HL-60 (cell line): ENCODE measurements at regions not wholly inside any gene's neighbourhood (a gene's known extent, or its start where the extent isn't known, plus 50 kb on each side); places are given as distances from the start of the nearest gene placed in this dataset.

Source experiments
- GABPA ChIP-seq: IDR thresholded peaks from 2 replicates; pipeline ENCODE4 v1.6.1; 2012; ENCODE audit warnings: low read depth
- POLR2AphosphoS5 ChIP-seq: IDR thresholded peaks from 2 replicates; pipeline ENCODE4 v1.6.1; 2012; ENCODE audit warnings: low read depth
- SPI1 ChIP-seq: IDR thresholded peaks from 2 replicates; pipeline ENCODE4 v1.6.1; 2012; ENCODE audit warnings: low read depth, mild to moderate bottlenecking, borderline replicate concordance
- TF ChIP-seq, protein P1 (sequence below): IDR thresholded peaks from one replicate; pipeline ENCODE4 v1.5.1; 2011; ENCODE audit warnings: low read length, control low read depth, inconsistent platforms; ENCODE audit not compliant: insufficient read depth
- TF ChIP-seq, protein P2 (sequence below): IDR thresholded peaks from 2 replicates; pipeline ENCODE4 v1.6.1; 2012; ENCODE audit warnings: low read depth; ENCODE audit not compliant: insufficient replicate concordance

DNA sequence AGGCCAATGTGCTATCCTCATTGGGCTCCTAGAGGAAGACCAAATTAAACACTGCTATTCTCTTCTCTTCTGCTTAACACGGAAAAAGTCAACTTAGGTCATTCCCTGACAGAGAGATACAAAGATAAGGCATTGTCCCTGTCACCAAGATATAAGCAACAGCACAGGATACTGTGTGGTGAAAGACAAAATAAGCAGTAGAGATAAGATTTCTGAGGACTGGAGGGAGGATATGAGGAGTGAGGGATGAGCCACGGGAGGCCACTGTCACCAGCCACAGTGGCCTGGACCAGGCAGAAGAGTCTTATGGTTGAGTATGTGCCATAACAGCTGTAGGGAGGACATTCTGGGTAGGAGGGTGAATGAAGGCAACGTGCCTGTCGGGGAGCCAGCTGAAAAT is 54.4 kb upstream of the SLC14A2 start:
- TF ChIP-seq, protein P1, sequence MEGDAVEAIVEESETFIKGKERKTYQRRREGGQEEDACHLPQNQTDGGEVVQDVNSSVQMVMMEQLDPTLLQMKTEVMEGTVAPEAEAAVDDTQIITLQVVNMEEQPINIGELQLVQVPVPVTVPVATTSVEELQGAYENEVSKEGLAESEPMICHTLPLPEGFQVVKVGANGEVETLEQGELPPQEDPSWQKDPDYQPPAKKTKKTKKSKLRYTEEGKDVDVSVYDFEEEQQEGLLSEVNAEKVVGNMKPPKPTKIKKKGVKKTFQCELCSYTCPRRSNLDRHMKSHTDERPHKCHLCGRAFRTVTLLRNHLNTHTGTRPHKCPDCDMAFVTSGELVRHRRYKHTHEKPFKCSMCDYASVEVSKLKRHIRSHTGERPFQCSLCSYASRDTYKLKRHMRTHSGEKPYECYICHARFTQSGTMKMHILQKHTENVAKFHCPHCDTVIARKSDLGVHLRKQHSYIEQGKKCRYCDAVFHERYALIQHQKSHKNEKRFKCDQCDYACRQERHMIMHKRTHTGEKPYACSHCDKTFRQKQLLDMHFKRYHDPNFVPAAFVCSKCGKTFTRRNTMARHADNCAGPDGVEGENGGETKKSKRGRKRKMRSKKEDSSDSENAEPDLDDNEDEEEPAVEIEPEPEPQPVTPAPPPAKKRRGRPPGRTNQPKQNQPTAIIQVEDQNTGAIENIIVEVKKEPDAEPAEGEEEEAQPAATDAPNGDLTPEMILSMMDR, result no peak
- no peak for TF ChIP-seq POLR2AphosphoS5
- no peak for TF ChIP-seq GABPA
- TF ChIP-seq, protein P2, sequence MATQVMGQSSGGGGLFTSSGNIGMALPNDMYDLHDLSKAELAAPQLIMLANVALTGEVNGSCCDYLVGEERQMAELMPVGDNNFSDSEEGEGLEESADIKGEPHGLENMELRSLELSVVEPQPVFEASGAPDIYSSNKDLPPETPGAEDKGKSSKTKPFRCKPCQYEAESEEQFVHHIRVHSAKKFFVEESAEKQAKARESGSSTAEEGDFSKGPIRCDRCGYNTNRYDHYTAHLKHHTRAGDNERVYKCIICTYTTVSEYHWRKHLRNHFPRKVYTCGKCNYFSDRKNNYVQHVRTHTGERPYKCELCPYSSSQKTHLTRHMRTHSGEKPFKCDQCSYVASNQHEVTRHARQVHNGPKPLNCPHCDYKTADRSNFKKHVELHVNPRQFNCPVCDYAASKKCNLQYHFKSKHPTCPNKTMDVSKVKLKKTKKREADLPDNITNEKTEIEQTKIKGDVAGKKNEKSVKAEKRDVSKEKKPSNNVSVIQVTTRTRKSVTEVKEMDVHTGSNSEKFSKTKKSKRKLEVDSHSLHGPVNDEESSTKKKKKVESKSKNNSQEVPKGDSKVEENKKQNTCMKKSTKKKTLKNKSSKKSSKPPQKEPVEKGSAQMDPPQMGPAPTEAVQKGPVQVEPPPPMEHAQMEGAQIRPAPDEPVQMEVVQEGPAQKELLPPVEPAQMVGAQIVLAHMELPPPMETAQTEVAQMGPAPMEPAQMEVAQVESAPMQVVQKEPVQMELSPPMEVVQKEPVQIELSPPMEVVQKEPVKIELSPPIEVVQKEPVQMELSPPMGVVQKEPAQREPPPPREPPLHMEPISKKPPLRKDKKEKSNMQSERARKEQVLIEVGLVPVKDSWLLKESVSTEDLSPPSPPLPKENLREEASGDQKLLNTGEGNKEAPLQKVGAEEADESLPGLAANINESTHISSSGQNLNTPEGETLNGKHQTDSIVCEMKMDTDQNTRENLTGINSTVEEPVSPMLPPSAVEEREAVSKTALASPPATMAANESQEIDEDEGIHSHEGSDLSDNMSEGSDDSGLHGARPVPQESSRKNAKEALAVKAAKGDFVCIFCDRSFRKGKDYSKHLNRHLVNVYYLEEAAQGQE, result no peak
- no peak for TF ChIP-seq SPI1
